ENCODE measurements at regions not wholly inside any gene's neighbourhood (a gene's known extent, or its start where the extent isn't known, plus 50 kb on each side); places are given as distances from the start of the nearest gene placed in this dataset. TPM values are rescaled to one million over a fixed set of nuclear protein-coding genes. Genes with fewer than 3 reads are reported as not detected.

- Mint-ChIP-seq H3K36me3 (no peaks in the 10 kb centered on the region), H3K9me3 (no peaks in the 10 kb centered on the region), H3K4me1 (ENCODE audit: unreplicated experiment) (no peaks in the 10 kb centered on the region), H3K27ac (no peak overlapping the region), H3K27me3 (no peaks in the 10 kb centered on the region), H3K4me3 (no peak overlapping the region)
- no peak for DNase-seq (ENCODE audit: extremely low spot score, unreplicated experiment)
- no peak for TF ChIP-seq CTCF (conservative IDR thresholded peaks at IDR 0.05)
Measured at GRCh38 chrX:95156566-95156965, 1482.6 kb downstream of the FAM133A start.

Small RNAs in the stretch of these regions (microRNA-seq; reads per million reads assigned to microRNA genes)
- gene MIR548M, result not detected
